ENCODE measurements at regions not wholly inside any gene's neighbourhood (a gene's known extent, or its start where the extent isn't known, plus 50 kb on each side); places are given as distances from the start of the nearest gene placed in this dataset.

DNA sequence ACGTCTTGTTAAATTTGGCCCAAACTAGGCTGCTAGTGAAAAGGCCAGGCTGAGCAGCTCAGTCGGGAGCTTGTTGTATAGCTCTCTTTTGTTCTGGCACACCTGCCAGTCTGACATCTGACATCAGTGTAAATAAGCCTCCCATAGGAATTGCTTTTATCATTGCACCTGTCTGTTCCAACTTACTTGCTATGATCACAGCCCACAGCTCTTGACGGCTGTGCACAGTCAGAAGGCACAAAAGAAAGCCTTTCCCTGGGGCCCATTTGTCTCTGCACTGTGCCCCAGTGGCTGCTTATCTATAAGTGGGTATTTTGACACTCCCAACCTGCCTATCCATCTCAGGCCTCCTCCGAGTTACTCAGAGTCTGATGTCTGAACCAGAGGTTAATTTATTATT is 324.5 kb downstream of the NUAK1 start:
- ChIA-PET POLR2A (no interaction called here), CTCF (no interaction called here)
- TF ChIP-seq, protein P1, sequence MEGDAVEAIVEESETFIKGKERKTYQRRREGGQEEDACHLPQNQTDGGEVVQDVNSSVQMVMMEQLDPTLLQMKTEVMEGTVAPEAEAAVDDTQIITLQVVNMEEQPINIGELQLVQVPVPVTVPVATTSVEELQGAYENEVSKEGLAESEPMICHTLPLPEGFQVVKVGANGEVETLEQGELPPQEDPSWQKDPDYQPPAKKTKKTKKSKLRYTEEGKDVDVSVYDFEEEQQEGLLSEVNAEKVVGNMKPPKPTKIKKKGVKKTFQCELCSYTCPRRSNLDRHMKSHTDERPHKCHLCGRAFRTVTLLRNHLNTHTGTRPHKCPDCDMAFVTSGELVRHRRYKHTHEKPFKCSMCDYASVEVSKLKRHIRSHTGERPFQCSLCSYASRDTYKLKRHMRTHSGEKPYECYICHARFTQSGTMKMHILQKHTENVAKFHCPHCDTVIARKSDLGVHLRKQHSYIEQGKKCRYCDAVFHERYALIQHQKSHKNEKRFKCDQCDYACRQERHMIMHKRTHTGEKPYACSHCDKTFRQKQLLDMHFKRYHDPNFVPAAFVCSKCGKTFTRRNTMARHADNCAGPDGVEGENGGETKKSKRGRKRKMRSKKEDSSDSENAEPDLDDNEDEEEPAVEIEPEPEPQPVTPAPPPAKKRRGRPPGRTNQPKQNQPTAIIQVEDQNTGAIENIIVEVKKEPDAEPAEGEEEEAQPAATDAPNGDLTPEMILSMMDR (IDR thresholded peaks at IDR 0.05): no peak
- ATAC-seq (ENCODE audit: low read depth): no peak
- H3K27me3 Mint-ChIP-seq: peaks cover 5% of the 10 kb centered on the region
- intact Hi-C loops (cut with micrococcal nuclease): no loop called here
- no peak overlapping the region for H3K27ac Mint-ChIP-seq
- H3K4me1 Mint-ChIP-seq: no peaks in the 10 kb centered on the region
- H3K4me3 Mint-ChIP-seq: no peak overlapping the region
- H3K9me3 Mint-ChIP-seq: peaks cover 1% of the 10 kb centered on the region
- no peak for DNase-seq
- no peaks in the 10 kb centered on the region for H3K36me3 Mint-ChIP-seq (ENCODE audit: low read depth)

DNA sequence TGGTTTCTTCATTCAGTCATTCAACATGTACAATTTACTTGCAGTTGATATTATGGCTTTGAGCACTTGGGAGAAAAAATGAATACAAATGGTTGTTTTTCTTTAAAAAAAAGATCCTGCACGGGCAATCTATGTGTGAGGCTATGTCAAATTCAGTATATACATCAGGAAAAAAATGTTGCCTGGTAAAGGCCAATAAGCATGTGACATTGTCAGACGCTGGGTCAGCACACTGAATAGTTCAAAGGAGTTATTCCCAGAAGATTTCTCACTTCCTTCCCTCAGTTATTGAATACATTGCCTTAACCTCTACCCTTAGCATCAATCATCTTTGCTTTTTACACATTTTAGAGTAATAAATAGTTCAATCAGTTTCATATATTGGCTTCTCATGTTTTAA is 319.2 kb downstream of the NUAK1 start:
- POLR2A ChIA-PET: no interaction called here
- peaks cover 3% of the 10 kb centered on the region for H3K27me3 Mint-ChIP-seq
- CTCF ChIA-PET: no interaction called here
- intact Hi-C loops (cut with micrococcal nuclease): no loop called here
- TF ChIP-seq, protein P1 (IDR thresholded peaks at IDR 0.05): no peak
- H3K36me3 Mint-ChIP-seq (ENCODE audit: low read depth): no peaks in the 10 kb centered on the region
- H3K27ac Mint-ChIP-seq: no peak overlapping the region
- ATAC-seq (ENCODE audit: low read depth) (no peak), DNase-seq (no peak)
- no peak overlapping the region for H3K4me3 Mint-ChIP-seq
- no peaks in the 10 kb centered on the region for H3K4me1 Mint-ChIP-seq
- no peaks in the 10 kb centered on the region for H3K9me3 Mint-ChIP-seq

DNA sequence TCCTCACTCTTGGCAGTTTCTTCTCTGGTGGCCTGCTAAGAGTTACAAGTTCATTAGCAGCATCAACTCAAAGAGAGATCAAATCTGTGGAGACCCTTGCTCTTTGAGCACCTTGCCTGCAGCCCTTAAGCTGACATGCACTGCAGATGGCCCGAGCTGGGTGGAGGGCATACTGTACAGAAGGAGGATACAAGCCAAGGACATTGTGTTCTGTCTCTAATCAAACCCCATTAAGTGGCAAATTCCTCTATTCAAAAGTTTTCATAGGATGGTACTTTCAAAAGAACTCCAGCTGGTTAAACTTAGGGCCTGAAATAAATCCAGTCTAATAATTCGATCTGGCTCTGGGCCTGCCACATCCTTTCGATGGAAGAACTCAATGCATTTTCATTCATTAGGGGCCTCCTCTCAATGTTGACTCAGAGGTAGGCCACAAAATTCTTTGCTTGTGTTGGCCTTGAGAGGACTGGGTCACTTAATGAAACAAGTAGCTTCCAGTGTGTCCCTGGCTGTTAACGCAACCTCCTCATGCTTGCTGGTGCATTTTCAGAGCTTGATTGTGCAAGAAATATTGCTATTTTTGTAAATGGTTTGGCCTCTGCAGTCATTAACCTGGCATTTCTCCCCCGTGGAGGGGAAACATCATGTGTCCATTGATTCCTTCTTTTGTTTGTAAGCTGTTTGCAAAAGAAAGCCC is 318.2 kb downstream of the NUAK1 start:
- Mint-ChIP-seq H3K9me3 (no peaks in the 10 kb centered on the region), H3K4me3 (no peak overlapping the region), H3K27me3 (peaks cover 6% of the 10 kb centered on the region), H3K4me1 (no peaks in the 10 kb centered on the region), H3K27ac (no peak overlapping the region), H3K36me3 (ENCODE audit: low read depth) (no peaks in the 10 kb centered on the region)
- ATAC-seq (ENCODE audit: low read depth): no peak
- intact Hi-C loops (cut with micrococcal nuclease): no loop called here
- TF ChIP-seq, protein P1 (IDR thresholded peaks at IDR 0.05): no peak
- POLR2A ChIA-PET: no interaction called here
- CTCF ChIA-PET: no interaction called here
- DNase-seq: no peak

DNA sequence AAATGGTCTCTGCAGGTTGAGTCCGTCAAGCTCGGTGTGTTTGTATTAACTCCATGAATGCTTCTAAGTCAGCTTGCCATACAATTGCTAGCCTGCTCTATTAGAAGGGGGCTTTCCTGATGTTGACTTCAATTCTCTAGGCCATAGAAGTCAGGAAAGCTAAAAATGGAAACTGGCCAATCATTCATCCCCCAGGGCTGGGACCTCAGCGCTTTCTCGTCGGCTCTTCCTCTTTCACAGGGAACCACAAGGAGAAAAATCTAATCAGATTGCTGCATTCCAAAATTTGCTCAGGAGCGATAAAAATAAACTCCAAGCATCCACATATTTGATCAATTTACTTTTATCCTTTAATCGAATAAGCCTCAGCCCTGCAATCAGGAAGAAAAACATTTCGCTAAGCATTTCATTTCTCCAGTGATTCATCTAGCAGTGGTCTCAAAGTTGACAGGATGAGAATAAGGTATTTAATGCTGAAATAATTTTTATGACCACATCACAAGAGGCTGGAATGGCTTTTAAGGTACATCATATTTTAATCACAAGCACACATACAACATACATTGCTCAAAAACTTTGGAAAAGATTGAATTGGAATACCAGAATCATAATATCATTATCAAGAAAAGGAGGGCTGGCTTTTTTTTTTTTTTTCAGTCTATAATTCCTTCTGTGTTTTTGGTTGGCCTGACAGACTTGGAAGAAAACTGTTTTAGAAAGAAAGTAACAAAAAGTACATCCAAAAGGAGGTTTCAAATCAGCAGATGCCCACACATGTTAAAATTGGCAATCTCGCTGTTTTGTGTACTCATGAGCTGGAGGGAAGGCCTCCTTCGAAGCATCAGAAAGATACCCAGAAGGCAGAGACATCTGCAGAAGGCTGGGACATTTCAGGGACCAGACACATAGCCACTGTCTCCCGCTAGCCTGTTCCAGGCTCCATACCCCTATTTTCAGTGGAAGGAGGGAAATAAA is 316.3 kb downstream of the NUAK1 start:
- intact Hi-C loops (cut with micrococcal nuclease): no loop called here
- DNase-seq (no peak), ATAC-seq (ENCODE audit: low read depth) (no peak)
- Mint-ChIP-seq H3K27me3 (peaks cover 6% of the 10 kb centered on the region), H3K4me3 (no peak overlapping the region), H3K4me1 (no peaks in the 10 kb centered on the region), H3K27ac (no peak overlapping the region), H3K9me3 (no peaks in the 10 kb centered on the region), H3K36me3 (ENCODE audit: low read depth) (no peaks in the 10 kb centered on the region)
- ChIA-PET POLR2A (no interaction called here), CTCF (no interaction called here)
- TF ChIP-seq, protein P1 (IDR thresholded peaks at IDR 0.05): no peak

DNA sequence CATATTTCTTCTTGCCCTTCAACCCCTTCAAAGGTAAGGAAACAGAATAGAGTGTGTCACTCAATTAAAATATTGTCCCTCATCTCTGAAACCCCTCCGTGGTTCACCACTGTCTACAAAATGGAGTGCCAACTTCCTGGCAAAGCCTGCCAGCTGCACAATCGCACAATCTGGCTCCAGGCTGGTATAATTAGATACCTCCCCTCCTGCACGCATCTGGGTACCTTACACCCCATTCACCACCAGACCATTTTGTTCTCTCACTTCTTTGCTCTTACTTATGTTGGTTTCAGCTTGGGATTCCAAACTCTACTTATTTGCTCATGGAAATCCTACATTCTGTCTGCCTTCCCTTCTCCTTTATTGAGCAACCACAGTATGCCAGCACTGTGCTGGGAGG is 314.9 kb downstream of the NUAK1 start:
- intact Hi-C loops (cut with micrococcal nuclease): no loop called here
- Mint-ChIP-seq H3K4me1 (no peaks in the 10 kb centered on the region), H3K27me3 (peaks cover 6% of the 10 kb centered on the region), H3K27ac (no peak overlapping the region), H3K9me3 (no peaks in the 10 kb centered on the region), H3K36me3 (ENCODE audit: low read depth) (no peaks in the 10 kb centered on the region), H3K4me3 (no peak overlapping the region)
- TF ChIP-seq, protein P1 (IDR thresholded peaks at IDR 0.05): no peak
- DNase-seq (no peak), ATAC-seq (ENCODE audit: low read depth) (no peak)
- POLR2A ChIA-PET: no interaction called here
- CTCF ChIA-PET: no interaction called here
